GM21717 (cell line): ENCODE measurements at regions not wholly inside any gene's neighbourhood (a gene's known extent, or its start where the extent isn't known, plus 50 kb on each side); places are given as distances from the start of the nearest gene placed in this dataset.

ENCODE experiments used
- ATAC-seq: cut with Tn5 transposase; IDR thresholded peaks from one replicate; pipeline ENCODE4 v1.9.1; 2021; ENCODE audit warnings: mild to moderate bottlenecking, moderate library complexity; ENCODE audit not compliant: unreplicated experiment

DNA sequence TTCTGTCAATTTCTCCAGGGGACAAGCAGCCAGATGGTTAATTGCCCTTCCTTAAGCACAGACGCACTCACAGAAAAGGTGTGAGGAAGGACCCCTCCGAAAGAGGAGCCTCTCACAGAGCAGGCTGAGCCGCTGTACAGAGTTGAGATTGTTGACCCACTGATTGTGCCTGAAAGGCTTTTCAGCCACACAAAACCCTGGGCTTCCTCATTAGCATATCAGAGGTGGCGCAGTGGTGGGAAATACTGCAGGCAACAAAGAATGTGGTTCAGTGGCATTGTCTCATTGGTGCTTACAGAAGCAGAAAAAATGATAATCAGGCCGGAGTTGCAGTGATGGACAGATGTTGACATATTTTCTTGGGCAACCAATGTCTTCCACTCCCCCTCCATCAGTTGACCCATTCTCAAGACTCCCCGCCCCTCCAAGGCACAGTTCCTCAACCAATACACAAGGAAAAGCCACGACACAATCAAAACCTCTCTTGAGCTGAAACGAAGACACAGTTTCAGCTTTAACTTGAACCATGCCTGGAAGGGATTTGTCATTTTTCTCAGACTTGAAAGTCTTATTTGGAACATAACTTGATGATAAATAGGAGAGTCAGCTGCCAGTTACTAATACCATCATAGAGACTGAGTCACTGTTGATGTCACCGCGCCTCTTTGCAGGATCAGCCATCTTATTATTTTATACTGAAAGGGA, 53.1 kb downstream of the ATXN3L start:
- no peak for ATAC-seq

GRCh38 chrX:13265549-13266132, 54.2 kb downstream of the ATXN3L start:
- no peak for ATAC-seq

DNA sequence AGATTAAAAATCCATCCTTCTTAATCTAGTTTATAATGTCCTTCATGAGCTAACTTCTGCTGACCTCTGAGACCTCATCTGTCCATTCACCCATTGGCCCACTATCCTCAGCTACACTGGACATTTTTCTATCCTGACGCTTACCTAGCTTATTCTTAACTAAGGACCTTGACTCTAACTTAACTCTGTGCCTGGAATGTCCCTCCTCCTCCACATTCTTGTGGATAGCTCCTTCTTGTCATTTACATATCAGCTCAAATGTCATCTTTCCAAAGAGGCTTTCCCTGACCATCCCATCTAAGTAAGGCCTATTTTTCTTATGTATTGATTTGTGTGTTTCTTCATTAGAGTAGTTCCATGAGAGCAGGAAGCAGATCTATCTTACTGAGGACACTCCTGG, 54.7 kb downstream of the ATXN3L start:
- no peak for ATAC-seq

DNA sequence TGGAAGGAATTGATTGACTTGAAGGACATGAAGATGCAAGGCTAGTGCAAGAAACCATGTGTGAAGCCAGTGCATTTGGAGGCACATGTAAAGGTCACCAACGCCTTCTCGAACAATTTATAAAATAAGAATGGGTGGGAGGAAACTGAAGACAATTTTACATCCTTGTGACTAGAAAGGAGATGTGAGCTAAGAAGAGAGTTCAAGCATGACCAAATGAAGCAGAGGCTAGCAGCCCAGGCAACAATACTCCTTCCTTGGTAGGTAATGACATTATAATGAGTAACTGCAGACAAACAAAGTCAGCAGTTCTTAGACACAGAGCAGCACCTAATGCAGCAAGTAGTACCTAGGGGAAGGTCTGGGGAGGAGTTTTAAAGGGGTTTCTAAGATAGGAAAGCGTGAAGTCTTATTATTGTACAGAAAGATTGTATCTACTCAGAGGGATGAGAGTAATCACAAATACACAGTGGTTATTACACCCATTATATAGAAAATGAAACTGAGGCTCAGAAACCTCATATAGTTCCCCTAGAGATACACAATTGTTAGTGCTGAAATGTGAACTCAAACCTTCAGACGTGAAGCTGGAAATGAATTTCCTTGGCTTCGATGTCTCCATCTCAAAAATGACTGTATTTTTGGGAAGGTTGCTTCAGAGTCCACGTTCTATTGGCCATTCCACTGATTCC, 56.1 kb downstream of the ATXN3L start:
- peak; percentile 80 for ATAC-seq

DNA sequence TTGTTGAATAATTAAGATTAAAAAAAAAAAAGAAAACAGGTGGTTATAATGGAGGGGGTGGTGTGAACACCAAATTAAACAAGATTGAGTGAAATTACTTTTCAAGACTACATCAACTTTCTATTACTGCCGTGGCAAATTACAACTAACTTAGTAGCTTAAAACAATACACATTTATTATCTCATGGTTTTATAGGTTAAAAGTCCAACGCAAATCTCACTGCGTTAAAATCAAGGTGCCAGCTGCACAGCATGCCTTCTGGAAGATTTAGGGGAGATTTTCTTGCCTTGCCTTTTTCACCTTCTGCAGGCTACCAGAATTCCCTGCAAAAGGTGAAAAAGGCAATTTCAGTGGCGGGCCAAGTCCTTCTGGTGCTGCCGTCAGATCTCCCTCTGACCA, 58.5 kb downstream of the ATXN3L start:
- ATAC-seq = no peak

GRCh38 chrX:13260598-13260997, 59.3 kb downstream of the ATXN3L start:
- ATAC-seq = no peak

GRCh38 chrX:13258725-13259124, 61.1 kb downstream of the ATXN3L start:
- no peak for ATAC-seq

DNA sequence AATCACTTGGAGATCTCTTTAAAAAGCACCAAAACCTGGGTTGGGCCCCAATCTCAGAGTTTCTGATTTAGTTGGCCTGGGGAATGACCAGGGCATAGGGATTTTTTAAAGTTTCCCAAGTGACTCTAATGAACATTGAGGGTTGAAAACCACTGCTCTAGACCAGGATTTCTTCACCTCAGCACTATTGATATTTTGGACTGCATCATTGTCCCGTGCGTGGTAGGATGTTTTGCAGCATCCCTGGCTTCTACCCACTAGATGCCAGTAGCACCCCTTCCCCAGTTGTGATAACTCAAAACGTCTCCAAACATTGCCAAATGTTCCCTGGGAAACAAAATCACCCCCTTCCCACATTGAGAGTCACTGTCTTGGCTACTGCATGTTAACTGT, 61.8 kb downstream of the ATXN3L start:
- ATAC-seq = peak; percentile 26

GRCh38 chrX:13257223-13258051, 62.4 kb downstream of the ATXN3L start:
- ATAC-seq = peak; percentile 49

GRCh38 chrX:13256603-13257002, 63.2 kb downstream of the ATXN3L start:
- no peak for ATAC-seq

DNA sequence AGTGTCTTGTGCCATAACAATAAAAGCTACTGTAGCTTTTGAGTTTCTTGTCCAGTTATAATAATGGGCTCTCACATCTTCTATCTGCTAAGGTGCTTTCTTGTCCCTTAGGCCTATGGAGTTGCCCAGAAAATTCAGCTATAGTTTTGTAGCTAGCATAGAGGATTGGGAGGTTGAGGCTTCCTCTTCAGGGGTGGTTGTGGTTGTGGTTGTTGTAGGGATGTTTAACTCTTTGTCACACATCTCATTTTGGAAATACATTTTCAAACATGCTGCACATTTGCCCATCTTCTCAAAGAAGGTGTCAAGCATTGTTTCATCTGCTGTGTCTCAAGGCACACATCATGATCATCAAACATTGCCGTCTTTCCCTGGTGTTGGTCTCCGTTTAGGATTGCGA, 65.0 kb downstream of the ATXN3L start:
- ATAC-seq = no peak

- ATAC-seq = peak; percentile 46
Observed at GRCh38 chrX:13254076-13254785, 65.6 kb downstream of the ATXN3L start.

DNA sequence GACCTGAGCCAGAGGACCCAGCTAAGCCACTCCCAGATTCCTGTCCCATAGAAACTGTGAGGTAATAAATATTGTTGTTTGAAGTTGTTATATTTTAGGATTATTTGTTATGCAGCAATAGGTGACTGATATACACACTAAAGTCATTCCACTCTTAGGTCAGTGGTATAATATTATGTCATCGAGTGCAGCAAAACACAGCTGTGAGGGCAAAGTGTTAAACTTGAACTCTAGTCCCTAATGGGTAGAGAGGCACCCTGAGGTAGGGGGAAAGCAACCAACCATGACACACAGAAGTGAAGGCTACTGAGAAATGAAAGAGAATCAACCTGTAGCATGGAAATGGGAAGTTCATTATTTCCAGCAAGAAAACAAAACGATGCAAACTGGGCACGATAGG, 66.6 kb downstream of the ATXN3L start:
- no peak for ATAC-seq

- ATAC-seq = no peak
Observed at GRCh38 chrX:13252726-13253125, 67.1 kb downstream of the ATXN3L start.

- ATAC-seq = no peak
Observed at GRCh38 chrX:13250826-13251580, 68.8 kb downstream of the ATXN3L start.

DNA sequence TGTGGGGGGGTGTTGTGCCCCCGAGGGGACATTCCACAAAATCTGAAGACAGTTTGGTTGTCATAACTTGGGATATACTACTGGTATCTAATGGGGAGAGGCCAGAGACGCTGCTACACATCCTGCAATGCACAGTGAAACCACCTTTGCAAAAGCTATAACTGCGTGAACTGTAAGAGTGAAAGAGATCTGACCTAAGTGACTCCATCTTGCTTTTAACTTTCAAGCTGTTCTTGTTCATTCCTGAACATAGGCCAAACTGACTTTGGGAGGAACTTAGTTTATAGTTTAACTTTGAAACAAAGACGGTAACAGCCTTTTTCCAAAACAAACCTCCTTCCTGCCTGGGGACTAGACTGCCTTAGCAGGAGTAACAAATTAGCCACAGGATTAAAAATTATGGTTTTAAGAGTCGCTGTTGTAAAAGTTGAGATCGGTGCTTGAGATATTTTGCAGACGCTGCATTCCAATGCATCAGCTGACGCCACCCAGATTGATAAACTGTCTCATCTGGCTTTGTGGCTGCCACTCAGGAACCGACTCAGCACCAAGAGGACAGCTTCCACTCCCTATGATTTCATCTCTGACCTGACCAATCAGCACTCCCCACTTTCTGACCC, 70.9 kb downstream of the ATXN3L start:
- ATAC-seq = no peak

DNA sequence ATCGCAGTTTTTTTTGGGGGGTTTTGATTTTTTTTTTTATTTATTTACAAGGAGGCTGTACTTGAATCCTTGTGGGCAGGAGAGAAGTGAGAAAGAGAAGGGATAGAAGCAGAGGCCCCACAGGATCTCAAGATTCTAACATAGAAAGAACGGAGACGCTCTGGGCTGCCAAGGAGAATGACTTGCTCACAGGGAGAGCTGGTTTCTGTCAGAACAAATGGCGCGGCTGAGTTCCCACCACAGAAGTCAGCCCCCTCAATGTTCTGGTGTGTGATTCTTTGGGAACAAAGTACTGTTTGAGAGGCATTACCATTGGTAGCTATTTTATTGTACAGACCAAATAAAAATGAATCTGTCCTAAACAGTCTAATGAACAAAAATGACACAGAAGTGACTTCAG, 80.6 kb downstream of the ATXN3L start:
- no peak for ATAC-seq

DNA sequence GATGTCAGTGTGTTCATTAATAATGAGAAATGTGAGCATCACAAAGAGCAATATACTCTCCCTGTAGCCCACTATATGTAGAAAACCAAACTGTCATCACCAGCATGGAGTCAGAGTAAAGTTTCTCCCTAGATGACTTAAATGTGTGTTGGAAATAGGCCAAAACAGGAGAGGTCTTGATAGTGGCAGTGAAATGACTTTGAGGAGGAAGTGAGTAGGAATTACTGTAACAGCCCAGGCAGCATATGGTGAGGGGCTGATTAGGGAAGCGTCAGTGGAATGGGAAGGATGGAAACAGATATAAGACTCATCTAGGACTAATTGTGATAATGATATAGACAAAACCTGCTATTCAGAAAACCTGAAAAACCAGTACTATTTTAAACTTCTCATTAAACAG, 83.9 kb downstream of the ATXN3L start:
- no peak for ATAC-seq

DNA sequence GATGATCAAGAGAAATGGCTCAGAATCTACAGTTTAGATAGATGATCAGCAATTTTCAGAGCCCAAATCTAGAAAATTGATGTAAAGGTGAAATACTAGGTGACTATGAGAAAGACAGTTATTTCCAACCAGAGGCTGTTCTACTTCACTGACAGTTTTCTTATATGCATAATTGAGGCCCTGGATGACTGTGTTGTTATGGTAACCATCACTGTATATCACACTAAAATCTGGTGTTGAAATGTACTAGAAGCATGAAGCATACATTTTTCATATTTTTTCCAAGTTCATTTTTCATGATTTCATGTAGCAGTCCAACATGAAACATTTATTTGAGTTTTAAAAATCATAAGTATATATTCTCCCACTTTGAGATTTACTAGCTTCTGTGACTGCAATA, 87.4 kb downstream of the ATXN3L start:
- no peak for ATAC-seq

DNA sequence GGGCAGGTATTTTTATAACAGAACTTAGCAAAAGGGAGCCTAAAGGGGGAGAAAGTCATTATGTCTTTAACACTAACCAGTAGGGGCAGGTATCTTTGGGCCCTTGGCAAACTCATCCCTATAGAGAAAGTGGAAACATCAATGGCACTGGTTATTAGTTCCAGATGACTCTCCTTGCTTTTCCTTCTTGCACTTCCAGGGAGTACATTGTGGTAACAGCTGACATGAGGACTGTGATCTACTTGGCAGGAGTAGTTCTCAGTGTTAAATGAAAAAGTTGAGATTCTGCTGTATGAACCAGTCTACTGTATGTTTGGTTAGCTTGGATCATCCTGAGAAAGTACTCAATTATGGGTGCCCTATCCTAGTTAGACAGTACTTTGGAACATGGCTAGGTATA, 93.6 kb downstream of the ATXN3L start:
- no peak for ATAC-seq
